ENCODE measurements at regions not wholly inside any gene's neighbourhood (a gene's known extent, or its start where the extent isn't known, plus 50 kb on each side); places are given as distances from the start of the nearest gene placed in this dataset.

DNA sequence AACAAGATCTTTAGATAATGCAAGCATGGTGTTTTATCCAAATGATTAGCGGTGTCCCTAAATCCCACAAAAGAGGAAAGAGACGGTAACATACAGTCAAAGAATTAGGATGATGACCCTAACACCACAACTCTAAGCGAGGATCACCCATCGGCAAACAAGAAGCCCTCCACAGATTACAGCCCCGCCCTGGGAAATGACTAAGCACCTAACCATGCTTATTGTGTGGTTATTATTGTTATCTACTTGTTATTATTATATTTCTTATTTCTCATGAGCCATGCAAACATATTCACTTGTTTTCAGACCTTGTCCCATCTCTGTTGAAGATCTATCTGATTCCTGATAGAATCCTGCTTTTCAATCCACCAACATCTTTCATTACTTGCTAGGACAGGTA, 651.3 kb downstream of the NYAP2 start:
- no peak overlapping the region for H3K27ac ChIP-seq
- no peak overlapping the region for H3K4me3 ChIP-seq (ENCODE audit: low read depth, low read length)
- H3K27me3 ChIP-seq (ENCODE audit: insufficient read depth, low read depth, severe bottlenecking), result no peaks in the 10 kb centered on the region
- no peak for DNase-seq
- H3K36me3 ChIP-seq, result no peaks in the 10 kb centered on the region
- no peaks in the 10 kb centered on the region for H3K9me3 ChIP-seq (ENCODE audit: severe bottlenecking)
- TF ChIP-seq, protein P1, sequence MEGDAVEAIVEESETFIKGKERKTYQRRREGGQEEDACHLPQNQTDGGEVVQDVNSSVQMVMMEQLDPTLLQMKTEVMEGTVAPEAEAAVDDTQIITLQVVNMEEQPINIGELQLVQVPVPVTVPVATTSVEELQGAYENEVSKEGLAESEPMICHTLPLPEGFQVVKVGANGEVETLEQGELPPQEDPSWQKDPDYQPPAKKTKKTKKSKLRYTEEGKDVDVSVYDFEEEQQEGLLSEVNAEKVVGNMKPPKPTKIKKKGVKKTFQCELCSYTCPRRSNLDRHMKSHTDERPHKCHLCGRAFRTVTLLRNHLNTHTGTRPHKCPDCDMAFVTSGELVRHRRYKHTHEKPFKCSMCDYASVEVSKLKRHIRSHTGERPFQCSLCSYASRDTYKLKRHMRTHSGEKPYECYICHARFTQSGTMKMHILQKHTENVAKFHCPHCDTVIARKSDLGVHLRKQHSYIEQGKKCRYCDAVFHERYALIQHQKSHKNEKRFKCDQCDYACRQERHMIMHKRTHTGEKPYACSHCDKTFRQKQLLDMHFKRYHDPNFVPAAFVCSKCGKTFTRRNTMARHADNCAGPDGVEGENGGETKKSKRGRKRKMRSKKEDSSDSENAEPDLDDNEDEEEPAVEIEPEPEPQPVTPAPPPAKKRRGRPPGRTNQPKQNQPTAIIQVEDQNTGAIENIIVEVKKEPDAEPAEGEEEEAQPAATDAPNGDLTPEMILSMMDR (IDR thresholded peaks at IDR 0.05; ENCODE audit: low read depth, low read length), result no peak

DNA sequence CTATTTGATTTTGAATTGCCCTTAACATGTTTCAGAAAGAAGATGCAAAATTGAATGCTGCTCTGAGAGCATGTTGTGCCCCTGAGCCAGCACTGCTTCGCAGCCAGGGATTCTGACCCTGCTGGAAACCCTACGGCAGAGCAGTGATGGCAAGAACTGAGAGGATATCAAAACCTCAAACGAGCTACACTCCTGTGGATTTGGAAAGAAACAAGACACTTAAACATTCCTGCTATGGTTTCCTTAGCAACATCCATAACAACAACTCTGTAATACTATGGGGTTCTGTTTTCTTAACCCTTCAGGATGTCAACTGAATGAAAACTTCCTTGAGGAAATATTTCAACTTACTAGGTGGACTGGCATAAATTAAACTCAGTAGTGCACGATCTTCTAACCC, 649.1 kb downstream of the NYAP2 start:
- no peak for DNase-seq
- no peaks in the 10 kb centered on the region for H3K9me3 ChIP-seq (ENCODE audit: severe bottlenecking)
- H3K27me3 ChIP-seq (ENCODE audit: insufficient read depth, low read depth, severe bottlenecking), result no peaks in the 10 kb centered on the region
- H3K27ac ChIP-seq, result no peak overlapping the region
- TF ChIP-seq, protein P1 (IDR thresholded peaks at IDR 0.05; ENCODE audit: low read depth, low read length), result no peak
- H3K4me3 ChIP-seq (ENCODE audit: low read depth, low read length), result no peak overlapping the region
- H3K36me3 ChIP-seq, result no peaks in the 10 kb centered on the region

DNA sequence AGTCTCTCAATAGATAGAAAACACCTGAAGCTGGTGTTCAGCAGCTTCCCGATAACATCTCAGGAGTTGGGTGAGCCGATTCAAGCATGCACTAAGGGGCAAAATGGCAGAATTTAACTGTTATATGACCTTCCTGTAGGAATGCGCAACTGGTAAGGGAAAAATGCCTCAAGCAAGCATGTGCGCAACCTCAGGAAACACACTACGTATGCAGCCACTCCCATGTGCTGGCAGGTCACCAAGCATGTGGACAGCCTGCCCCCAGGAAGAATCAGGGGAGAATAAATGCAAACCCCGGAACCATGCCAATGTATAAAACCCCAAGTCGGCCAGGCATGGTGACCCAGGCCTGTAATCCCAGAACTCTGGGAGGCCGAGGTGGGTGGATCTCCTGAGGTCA, 645.6 kb downstream of the NYAP2 start:
- Histone ChIP-seq H3K36me3 (no peaks in the 10 kb centered on the region), H3K27ac (no peak overlapping the region), H3K27me3 (ENCODE audit: insufficient read depth, low read depth, severe bottlenecking) (no peaks in the 10 kb centered on the region), H3K9me3 (ENCODE audit: severe bottlenecking) (no peaks in the 10 kb centered on the region), H3K4me3 (ENCODE audit: low read depth, low read length) (no peak overlapping the region)
- DNase-seq, result no peak
- TF ChIP-seq, protein P1 (IDR thresholded peaks at IDR 0.05; ENCODE audit: low read depth, low read length), result no peak

GRCh38 chr2:226040344-226040900, 640.9 kb downstream of the NYAP2 start:
- H3K27me3 ChIP-seq (ENCODE audit: insufficient read depth, low read depth, severe bottlenecking), result no peaks in the 10 kb centered on the region

DNA sequence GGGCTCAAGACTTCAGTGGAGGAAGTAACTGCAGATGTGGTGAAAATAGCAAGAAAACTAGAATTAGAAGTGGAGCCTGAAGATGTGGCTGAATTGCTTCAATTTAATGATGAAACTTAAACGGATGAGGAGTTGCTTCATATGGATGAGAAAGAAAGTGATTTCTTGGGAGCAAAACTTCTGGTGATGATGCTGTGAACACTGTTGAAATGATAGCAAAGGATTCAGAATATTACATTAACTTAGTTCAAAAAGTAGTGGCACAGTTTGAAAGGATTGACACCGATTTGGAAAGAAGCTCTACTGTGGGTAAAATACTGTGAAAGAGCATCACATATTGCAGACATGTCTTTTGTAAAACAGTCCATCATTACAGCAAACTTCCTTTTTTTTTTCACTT, 638.0 kb downstream of the NYAP2 start:
- H3K27me3 ChIP-seq (ENCODE audit: insufficient read depth, low read depth, severe bottlenecking), result no peaks in the 10 kb centered on the region
- H3K9me3 ChIP-seq (ENCODE audit: severe bottlenecking), result no peaks in the 10 kb centered on the region
- H3K27ac ChIP-seq, result no peak overlapping the region
- no peak overlapping the region for H3K4me3 ChIP-seq (ENCODE audit: low read depth, low read length)
- H3K36me3 ChIP-seq, result no peaks in the 10 kb centered on the region
- TF ChIP-seq, protein P1 (IDR thresholded peaks at IDR 0.05; ENCODE audit: low read depth, low read length), result no peak
- DNase-seq, result no peak

More at GRCh38 chr2:226040344-226040900, 640.9 kb downstream of the NYAP2 start:
- no peak for DNase-seq
- H3K27ac ChIP-seq, result no peak overlapping the region
- H3K36me3 ChIP-seq, result no peaks in the 10 kb centered on the region
- H3K9me3 ChIP-seq (ENCODE audit: severe bottlenecking), result no peaks in the 10 kb centered on the region
- H3K4me3 ChIP-seq (ENCODE audit: low read depth, low read length), result no peak overlapping the region
- TF ChIP-seq, protein P1 (IDR thresholded peaks at IDR 0.05; ENCODE audit: low read depth, low read length), result no peak

Data from WERI-Rb-1 (cell line).